ENCODE measurements at regions not wholly inside any gene's neighbourhood (a gene's known extent, or its start where the extent isn't known, plus 50 kb on each side); places are given as distances from the start of the nearest gene placed in this dataset.

GRCh38 chr7:153852261-153852660 lies 199.9 kb upstream of the DPP6 start:
- H3K27ac Mint-ChIP-seq (ENCODE audit: unreplicated experiment), result no peak overlapping the region
- no peaks in the 10 kb centered on the region for H3K27me3 Mint-ChIP-seq (ENCODE audit: unreplicated experiment)
- H3K4me1 Mint-ChIP-seq (ENCODE audit: unreplicated experiment), result no peaks in the 10 kb centered on the region
- H3K4me3 Mint-ChIP-seq (ENCODE audit: unreplicated experiment), result no peak overlapping the region
- DNase-seq (ENCODE audit: extremely low spot score, unreplicated experiment), result no peak
- H3K36me3 Mint-ChIP-seq (ENCODE audit: unreplicated experiment), result no peaks in the 10 kb centered on the region
- no peak for TF ChIP-seq CTCF (IDR thresholded peaks at IDR 0.05)
- H3K9me3 Mint-ChIP-seq (ENCODE audit: unreplicated experiment), result peaks cover 65% of the 10 kb centered on the region

GRCh38 chr7:153858355-153858754 lies 193.8 kb upstream of the DPP6 start:
- Mint-ChIP-seq H3K27ac (ENCODE audit: unreplicated experiment) (no peak overlapping the region), H3K4me3 (ENCODE audit: unreplicated experiment) (no peak overlapping the region), H3K4me1 (ENCODE audit: unreplicated experiment) (no peaks in the 10 kb centered on the region), H3K9me3 (ENCODE audit: unreplicated experiment) (peaks cover 60% of the 10 kb centered on the region), H3K27me3 (ENCODE audit: unreplicated experiment) (no peaks in the 10 kb centered on the region), H3K36me3 (ENCODE audit: unreplicated experiment) (no peaks in the 10 kb centered on the region)
- no peak for DNase-seq (ENCODE audit: extremely low spot score, unreplicated experiment)
- TF ChIP-seq CTCF (IDR thresholded peaks at IDR 0.05), result no peak

GRCh38 chr7:153859239-153859638 lies 193.0 kb upstream of the DPP6 start:
- TF ChIP-seq CTCF (IDR thresholded peaks at IDR 0.05), result no peak
- Mint-ChIP-seq H3K4me3 (ENCODE audit: unreplicated experiment) (no peak overlapping the region), H3K27ac (ENCODE audit: unreplicated experiment) (no peak overlapping the region), H3K36me3 (ENCODE audit: unreplicated experiment) (no peaks in the 10 kb centered on the region), H3K9me3 (ENCODE audit: unreplicated experiment) (peaks cover 64% of the 10 kb centered on the region), H3K27me3 (ENCODE audit: unreplicated experiment) (no peaks in the 10 kb centered on the region), H3K4me1 (ENCODE audit: unreplicated experiment) (no peaks in the 10 kb centered on the region)
- no peak for DNase-seq (ENCODE audit: extremely low spot score, unreplicated experiment)

GRCh38 chr7:153886506-153887441 lies 165.4 kb upstream of the DPP6 start:
- Mint-ChIP-seq H3K4me1 (ENCODE audit: unreplicated experiment) (no peaks in the 10 kb centered on the region), H3K27ac (ENCODE audit: unreplicated experiment) (no peak overlapping the region), H3K9me3 (ENCODE audit: unreplicated experiment) (peaks cover 41% of the 10 kb centered on the region), H3K36me3 (ENCODE audit: unreplicated experiment) (no peaks in the 10 kb centered on the region), H3K27me3 (ENCODE audit: unreplicated experiment) (no peaks in the 10 kb centered on the region), H3K4me3 (ENCODE audit: unreplicated experiment) (no peak overlapping the region)
- DNase-seq (ENCODE audit: extremely low spot score, unreplicated experiment), result no peak
- TF ChIP-seq CTCF (IDR thresholded peaks at IDR 0.05), result no peak

- H3K27me3 Mint-ChIP-seq (ENCODE audit: unreplicated experiment), result no peaks in the 10 kb centered on the region
- no peak for TF ChIP-seq CTCF (IDR thresholded peaks at IDR 0.05)
- H3K9me3 Mint-ChIP-seq (ENCODE audit: unreplicated experiment), result peaks cover 36% of the 10 kb centered on the region
- H3K36me3 Mint-ChIP-seq (ENCODE audit: unreplicated experiment), result no peaks in the 10 kb centered on the region
- H3K4me3 Mint-ChIP-seq (ENCODE audit: unreplicated experiment), result no peak overlapping the region
- DNase-seq (ENCODE audit: extremely low spot score, unreplicated experiment), result no peak
- no peak overlapping the region for H3K27ac Mint-ChIP-seq (ENCODE audit: unreplicated experiment)
- no peaks in the 10 kb centered on the region for H3K4me1 Mint-ChIP-seq (ENCODE audit: unreplicated experiment)
These were observed 164.2 kb upstream of the DPP6 start for GRCh38 chr7:153887749-153888569.

Measured in osteocyte (in vitro differentiated cells).